Liver (tissue), 1 donor: ENCODE measurements at regions not wholly inside any gene's neighbourhood (a gene's known extent, or its start where the extent isn't known, plus 50 kb on each side); places are given as distances from the start of the nearest gene placed in this dataset. TPM values are rescaled to one million over a fixed set of nuclear protein-coding genes. Genes with fewer than 3 reads are reported as not detected.

Source experiments
- small RNA-seq: library from RNA; depleted of rRNA; stranded (forward); fragments of <200 nt; gene quantifications from one replicate; pipeline ENCODE3, GENCODE V24; 2014

Small RNA genes in the stretch of these regions (small RNA-seq; reads per million reads assigned to genes)
- gene AC016925.1 (not detected), gene AC016925.2 (not detected), gene AL009048.1 (not detected), gene AL096861.1 (not detected), gene RNU6-382P (not detected)
